Jurkat, Clone E6-1 (cell line): ENCODE measurements at regions not wholly inside any gene's neighbourhood (a gene's known extent, or its start where the extent isn't known, plus 50 kb on each side); places are given as distances from the start of the nearest gene placed in this dataset.

Source experiments
- DNase-seq: peaks from one replicate; pipeline ENCODE4 v3.0.0-alpha.2; 2011; ENCODE audit warnings: low read depth, low spot score
- H3K4me3 ChIP-seq: 2 replicates; pipeline ENCODE4 v1.5.1; 2011; ENCODE audit warnings: mild to moderate bottlenecking, low read length, control low read depth, moderate library complexity

DNA sequence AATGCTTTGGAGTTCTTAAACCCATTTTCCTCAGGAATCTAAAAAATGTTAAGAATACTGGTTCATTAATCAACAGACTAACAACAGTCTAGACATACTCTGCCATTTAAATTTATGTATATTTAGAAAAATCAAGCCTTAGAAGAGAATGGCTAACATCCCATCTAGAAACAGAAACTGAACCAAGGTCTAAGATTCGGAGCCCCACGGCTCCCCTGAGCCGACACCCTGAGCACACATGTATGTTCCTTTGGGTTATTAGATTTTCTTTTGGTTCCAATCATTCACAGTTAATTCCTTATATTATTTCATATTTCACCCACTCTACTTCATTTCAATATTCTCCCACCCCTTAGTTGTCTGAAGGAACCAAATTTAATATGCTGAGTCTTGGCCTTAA is 94.8 kb upstream of the HNRNPA3 start:
- no peak overlapping the region for H3K4me3 ChIP-seq
- DNase-seq: no peak

DNA sequence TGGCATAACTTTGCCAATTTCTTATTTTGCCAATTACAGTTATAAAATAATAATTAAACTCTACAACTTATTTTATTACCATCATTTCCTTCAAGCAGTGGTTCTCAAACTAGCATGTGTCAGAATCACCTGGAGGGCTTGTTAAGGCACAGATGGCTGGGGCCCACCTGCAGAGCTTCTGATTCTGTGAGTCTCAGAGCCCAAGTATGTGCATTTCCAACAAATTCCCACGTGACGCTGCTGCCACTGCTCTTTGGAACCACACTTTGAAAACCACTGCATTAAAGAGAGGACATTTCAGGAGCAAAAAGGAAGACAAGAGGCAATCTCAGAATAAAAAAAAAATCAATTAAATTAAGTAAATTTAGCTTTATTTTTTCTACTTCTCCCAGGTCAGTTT is 94.0 kb upstream of the HNRNPA3 start:
- no peak for DNase-seq
- H3K4me3 ChIP-seq: no peak overlapping the region

DNA sequence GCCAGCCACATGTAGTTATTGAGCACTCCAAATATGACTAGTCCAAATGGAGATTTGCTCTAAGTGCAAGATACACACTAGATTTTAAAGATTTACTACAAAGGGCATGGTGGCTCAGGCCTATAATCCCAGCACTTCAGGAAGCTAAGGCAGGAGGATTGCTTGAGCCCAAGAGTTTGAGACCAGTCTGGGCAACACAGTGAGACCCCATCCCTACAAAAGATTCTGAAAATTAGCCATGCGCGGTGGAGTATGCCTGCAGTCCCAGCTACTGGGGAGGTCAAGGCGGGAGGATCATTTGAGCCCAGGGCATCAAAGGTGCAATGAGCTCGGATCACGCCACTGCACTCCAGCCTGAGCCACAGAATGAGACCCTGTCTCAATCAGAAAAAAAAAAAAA is 93.5 kb upstream of the HNRNPA3 start:
- DNase-seq: no peak
- no peak overlapping the region for H3K4me3 ChIP-seq

DNA sequence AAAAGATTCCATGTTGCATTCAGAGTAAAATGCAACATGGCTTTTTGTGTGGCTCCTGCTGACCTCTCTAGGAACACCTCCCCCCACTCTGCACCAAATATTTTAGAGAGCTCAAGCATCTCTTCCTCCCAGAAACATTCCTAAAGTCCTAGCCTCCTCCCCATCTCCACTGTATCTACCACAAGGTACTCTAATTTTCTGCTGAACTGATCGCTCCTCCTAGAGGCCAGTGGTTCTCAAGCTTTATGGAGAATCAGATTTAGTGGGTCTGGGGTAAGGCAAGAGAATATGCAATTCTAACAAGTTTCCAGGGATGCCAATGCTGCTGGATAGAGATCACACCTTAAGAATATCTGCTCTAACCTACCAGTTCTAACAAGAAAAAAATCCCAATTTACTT is 89.5 kb upstream of the HNRNPA3 start:
- H3K4me3 ChIP-seq: no peak overlapping the region
- DNase-seq: no peak

DNA sequence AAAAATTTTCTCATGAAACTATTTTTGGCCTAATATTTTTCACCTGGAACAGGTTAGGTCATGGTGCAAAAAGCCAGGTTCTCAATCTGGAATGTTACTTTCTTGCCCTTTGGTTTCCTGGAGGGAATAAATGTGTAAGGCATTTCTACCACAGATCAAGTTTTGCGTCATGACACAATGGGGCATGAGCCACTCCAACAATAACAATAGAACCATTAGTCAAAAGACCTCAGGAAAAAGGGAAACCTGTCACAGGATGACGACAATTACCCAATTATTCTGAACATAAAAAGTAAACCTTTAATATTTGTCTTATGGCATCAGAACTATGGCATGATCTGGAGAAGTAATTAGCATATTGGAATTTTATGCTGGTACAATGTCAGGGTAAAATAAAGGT is 88.2 kb upstream of the HNRNPA3 start:
- no peak overlapping the region for H3K4me3 ChIP-seq
- no peak for DNase-seq

DNA sequence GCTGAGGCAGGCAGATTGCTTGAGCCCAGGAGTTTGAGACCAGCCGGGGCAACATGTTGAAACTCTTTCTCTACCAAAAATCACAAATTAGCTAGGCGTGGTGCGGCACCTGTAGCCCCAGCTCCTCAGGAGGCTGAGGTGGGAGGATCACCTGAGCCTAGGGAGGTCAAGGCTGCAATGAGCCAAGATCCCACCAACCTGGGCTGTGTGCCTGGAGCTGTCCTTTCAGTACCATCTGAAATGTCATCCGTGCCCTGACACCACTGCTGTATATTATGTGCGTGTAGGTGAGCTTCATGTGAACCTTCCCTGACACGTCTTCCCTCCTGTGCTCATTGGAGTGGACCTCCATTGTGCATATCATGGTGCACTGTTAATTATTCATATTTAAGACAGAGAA is 84.8 kb upstream of the HNRNPA3 start:
- DNase-seq: no peak
- no peak overlapping the region for H3K4me3 ChIP-seq

DNA sequence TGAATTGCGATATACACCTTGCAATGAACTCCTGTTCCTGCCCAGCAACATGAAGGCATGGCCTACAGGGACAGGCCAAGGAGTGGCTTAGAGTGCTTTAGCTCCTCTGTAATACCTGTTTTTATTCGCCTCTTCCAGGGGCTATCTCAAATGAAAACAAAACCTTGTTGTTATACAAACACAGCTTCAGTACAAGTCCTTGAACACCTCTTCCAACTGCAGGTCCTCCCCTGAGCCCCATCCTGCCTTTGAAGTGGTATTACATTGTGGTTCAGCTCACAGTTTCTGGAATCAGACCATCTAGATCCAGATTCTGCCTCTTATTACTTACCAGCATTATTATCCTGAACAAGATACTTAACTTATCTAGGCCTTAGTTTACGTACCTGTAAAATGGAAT is 83.0 kb upstream of the HNRNPA3 start:
- H3K4me3 ChIP-seq: no peak overlapping the region
- DNase-seq: peak; percentile 68

DNA sequence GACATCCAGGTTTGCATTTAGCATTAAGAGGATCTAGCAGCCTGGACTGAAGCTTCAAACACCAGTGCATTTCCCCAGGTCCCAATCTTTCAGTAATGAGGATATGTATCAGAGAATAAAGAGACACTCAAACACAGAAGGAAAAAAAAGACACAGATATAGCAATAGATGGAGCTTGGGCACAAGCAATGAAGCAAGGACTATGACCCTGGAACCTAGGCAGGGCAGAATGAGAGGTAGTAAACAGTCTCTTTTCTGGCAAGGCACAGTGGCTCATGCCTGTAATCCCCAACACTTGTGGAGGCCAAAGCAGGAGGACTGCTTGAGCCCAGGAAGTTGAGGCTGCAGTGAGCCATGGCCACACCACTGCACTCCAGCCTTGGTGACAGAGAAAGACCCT is 80.7 kb upstream of the HNRNPA3 start:
- no peak overlapping the region for H3K4me3 ChIP-seq
- DNase-seq: no peak

DNA sequence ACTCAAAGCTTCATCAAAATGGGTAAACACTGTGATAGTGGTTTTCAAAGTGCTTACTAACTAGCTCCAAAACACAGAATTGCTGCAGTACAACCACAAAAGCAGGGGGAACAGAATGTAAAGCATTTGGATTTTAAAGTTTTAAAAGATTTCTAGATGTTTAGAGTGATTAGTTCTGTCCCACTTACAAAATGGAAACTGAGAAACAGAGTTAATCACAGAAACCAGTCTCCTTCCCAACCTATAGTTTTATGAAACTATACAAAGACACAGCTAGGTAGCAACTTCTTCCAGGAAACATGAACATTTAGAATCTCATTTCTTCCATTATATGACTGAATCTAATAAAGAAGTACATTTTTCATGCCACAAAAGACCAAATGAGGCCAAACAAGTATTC is 73.8 kb upstream of the HNRNPA3 start:
- no peak overlapping the region for H3K4me3 ChIP-seq
- DNase-seq: no peak

DNA sequence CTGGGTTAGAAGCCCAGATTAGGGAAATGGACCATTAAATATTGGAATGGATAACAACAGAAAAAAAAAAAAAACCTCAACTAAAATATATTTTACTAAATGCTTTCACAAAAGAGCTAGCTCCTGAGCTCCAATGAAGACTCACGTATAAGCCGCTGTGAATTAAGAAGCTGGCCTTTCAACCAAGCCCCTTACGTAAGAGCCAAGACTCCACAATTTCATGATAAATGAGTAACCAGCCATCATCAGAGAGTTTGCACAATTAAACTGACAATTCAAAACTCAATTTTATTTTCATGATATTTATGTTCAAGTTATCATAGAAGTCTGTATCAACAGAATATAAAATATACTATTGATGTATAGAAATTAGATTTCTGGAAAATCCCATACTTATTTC is 70.7 kb upstream of the HNRNPA3 start:
- H3K4me3 ChIP-seq: no peak overlapping the region
- DNase-seq: no peak

DNA sequence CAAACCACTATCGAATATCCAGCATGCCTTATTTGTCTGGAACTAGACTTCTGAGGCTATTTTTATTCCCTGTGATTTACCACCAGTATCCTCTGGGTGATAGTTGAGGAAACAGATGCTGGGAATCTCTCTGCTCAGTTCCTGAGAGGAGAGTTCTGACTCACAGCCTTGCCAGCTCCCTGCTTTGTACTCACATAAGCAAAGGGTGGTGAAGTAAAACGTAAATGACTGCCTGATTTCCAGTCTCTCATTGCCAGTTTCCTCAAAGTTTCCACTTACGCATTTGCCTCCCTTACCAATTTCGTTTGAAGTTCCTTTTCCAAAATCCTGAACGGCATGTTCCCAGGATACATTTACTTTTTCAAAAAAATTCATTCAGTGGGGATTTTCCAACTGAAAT is 69.2 kb upstream of the HNRNPA3 start:
- H3K4me3 ChIP-seq: no peak overlapping the region
- no peak for DNase-seq

DNA sequence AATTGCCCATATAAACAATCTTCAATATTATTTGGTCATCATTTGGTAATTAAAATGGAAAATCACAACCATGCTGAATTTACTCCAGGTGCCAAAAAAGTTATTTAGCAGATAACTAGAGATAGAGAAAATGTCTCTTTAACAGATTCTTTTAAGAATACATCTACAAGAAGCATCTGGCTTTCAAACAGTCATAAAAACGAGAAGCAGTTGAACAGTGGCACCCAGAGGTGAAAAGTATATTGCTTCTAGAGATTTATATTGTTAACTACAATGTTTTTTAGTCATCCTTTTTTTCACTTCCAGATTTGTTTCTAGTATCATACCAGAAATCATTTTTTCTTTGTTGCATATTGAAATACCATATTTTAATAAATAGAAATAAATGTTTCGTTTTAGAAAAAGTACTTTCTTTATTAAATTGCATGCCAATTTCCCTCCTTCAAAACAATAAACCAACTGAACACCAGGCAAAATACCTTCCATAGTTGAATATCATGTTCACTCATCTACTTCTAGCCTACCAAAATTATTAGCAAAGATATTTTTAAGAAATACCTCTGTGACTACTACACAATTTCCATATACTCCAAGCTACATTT is 65.4 kb upstream of the HNRNPA3 start:
- H3K4me3 ChIP-seq: no peak overlapping the region
- peak; percentile 51 for DNase-seq

DNA sequence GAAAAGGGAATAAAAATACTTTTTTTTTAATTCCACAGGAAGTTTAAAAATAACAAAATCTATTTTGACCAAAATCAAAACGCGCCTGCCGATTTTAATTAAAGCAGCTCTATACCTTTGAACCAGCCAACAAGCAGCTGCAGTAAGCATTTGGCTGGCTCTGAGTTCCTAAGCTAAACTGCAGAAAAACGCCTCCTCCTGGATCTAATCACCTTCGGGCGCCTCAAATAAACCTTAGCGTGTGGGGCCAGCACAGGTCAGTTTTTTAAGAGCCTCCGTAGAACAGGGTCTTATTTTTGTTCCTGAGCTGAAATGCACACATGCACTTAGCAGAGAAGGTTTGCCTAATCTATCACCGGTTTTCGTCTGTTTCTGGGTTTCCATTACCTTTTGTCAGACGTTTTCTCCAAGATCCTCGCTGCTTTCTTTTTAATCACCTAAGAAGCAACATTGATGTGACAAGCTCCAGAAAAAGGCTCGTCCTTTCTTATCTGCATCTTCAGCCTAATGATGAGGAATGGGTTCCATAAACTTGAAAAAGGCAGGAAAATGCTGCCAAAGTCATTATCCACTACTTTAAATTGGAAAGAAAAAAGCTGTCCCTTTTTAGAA is 64.7 kb upstream of the HNRNPA3 start:
- H3K4me3 ChIP-seq: no peak overlapping the region
- DNase-seq: no peak

DNA sequence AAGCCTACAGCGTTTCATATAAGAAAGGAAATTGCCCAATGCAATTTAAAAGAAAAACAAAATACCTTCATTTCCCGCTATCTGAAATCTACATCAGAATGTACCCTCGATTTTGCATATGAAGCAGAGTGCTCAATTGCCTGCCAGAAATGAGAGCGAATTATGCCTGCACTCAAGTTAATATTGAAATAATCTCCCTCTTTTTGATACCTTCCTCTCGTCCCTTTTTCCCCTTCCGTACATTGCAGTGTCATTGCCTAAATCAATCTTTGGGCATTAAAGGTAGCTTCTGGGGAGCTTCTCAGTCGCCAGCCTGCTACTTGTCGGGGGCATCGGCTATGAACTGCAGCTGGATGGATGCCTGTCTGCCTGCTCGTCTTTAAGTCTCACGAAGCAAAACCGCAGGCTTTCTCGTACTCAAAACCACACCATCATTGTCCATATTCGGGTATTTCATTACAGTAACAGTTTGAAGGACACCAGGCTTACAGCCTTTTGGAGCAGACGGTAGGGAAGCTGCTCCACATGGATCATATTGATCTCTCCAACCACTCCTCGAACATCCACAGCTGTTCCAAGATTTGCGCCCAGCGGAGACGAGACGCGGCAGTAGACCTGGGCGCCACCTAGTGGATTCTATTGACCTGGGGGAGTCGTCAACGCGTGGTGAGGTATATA is 64.0 kb upstream of the HNRNPA3 start:
- DNase-seq: peak; percentile 60
- peak overlapping the region; percentile 47 for H3K4me3 ChIP-seq

DNA sequence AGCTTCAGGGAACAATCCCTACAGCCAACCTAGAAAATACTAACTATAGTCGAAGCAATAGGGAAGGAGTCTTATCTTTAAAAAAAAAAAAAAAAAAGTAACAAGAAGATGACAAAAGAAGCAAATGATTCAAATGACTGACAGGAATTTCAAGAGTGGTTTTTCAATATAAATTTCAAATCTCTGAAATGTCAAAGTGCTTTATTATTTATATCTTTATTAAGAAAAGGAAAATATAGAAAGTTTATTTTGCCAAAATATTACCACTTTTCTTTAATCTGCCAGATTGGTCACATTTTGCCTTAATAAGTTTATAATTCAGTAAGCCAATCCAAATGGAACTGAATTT is 63.5 kb upstream of the HNRNPA3 start:
- H3K4me3 ChIP-seq: no peak overlapping the region
- no peak for DNase-seq

DNA sequence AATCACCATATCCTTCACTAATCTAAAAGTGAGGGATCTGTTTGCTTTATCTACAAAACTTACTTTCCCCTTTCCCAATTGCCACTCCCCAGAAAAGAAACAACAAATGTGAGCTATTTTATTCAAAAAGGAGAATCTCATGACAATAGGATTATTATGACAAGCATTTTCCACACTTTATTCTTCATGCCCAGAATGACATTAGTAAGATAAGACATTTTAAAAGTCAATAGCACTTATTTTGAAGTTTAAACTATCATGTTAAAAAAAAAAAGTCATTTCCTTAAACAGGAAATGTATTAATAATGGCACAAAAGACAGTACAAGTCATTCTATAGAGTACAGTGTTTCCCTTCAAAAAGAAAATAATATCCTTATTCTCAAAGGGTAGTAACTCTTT is 58.8 kb upstream of the HNRNPA3 start:
- no peak overlapping the region for H3K4me3 ChIP-seq
- DNase-seq: no peak

DNA sequence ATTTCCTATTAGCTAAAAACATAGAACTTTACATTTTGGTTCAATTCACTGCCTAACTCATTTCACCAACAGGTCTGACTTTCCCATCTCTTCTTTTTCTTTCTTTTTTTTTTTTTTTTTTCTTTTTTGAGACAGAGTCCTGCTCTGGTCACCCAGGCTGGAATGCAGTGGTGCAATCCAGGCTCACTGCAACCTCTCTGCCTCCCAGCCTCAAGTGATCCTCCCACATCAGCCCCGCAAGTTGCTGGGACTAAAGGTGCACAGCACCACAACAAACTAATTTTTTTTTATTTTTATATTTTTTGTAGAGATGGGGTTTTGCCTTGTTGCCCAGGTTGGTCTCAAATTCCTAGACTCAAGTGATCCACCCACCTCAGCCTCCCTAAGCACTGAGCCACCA is 57.8 kb upstream of the HNRNPA3 start:
- DNase-seq: no peak
- no peak overlapping the region for H3K4me3 ChIP-seq

DNA sequence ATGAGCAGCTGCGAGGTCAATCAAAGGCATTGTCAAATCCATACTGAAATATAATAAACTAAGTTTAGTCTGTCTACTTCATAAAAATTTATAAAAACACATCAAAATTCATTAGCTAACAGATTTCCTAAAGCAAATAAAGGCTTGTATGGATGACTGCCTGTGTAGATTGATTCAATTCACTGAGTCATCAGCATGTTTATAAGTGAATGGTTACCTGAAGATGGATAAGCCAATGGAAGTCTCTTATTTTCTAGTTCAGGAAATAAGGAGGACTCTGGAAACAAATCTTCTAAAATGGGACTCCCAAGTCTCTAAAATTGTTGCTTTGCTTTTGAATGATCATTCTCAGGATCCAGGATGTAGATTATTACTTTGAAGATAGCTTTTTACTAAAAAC is 57.0 kb upstream of the HNRNPA3 start:
- DNase-seq: no peak
- no peak overlapping the region for H3K4me3 ChIP-seq

DNA sequence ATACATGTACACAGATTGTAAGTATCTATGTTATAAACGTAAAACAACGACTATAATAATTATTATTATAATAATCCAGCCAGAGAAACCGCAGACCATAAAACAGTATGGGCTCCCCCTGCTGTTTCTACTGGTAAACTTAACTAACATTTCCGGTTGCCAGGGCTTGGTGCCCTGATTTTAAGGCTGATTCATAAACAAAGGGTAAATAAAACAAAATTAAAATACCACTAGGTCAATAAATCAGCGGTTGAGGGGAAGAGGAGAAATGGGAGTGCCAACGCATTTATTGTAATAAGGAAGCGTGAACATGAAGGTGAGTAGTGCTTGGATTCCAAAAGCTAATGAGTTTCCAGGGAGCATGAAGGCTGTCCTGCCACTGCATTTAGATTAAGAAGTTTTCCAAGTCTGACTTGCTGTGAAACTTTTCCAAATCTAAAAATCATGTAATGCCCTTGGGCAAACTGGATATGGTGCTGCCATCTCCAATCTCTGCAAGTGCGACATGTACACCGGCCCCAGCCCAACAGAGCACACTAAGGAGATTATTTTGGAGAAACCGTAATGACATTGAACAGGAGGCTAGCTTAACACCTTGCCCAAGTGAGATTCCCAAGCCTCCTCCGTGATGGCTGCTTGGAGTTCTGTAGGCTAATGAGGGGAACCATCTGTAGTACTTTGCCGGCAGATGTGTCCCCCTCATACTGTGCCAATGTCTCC is 50.7 kb upstream of the HNRNPA3 start:
- DNase-seq: no peak
- H3K4me3 ChIP-seq: no peak overlapping the region
